Gastroesophageal sphincter (tissue), 2 donors: ENCODE measurements at regions not wholly inside any gene's neighbourhood (a gene's known extent, or its start where the extent isn't known, plus 50 kb on each side); places are given as distances from the start of the nearest gene placed in this dataset.
"Not testable (repeated sequence)": the region's sequence is repeated elsewhere in the genome, so short reads cannot be mapped to it uniquely, and the experiment has no call there.

ENCODE experiments used
- POLR2A ChIP-seq, 2 donors: fragments of 450-650 bp; IDR thresholded peaks; one replicate each; pipeline ENCODE4 v1.6.1; 2017; ENCODE audit warnings: antibody characterized with exemption in 2 of 2, mild to moderate bottlenecking in 2 of 2, moderate library complexity in 1 of 2
- POLR2AphosphoS5 ChIP-seq: sonication (generic); formaldehyde crosslinking; IDR thresholded peaks from one replicate; pipeline ENCODE4 v1.6.1; 2017; ENCODE audit warnings: antibody characterized with exemption

GRCh38 chr6:68085599-68085998, 549.5 kb upstream of the ADGRB3 start:
- TF ChIP-seq POLR2AphosphoS5; POLR2A (IDR thresholded peaks at IDR 0.05): not testable (repeated sequence)
